Activated CD8-positive, alpha-beta T cell treated with anti-CD3 and anti-CD28 coated beads, Interleukin-2, amount 10 ng/mL, durations not matched to agents 7 days and 5 days (primary cell): ENCODE measurements at regions not wholly inside any gene's neighbourhood (a gene's known extent, or its start where the extent isn't known, plus 50 kb on each side); places are given as distances from the start of the nearest gene placed in this dataset.

Experiments
- ATAC-seq: fragments of 150-1000 bp; cut with Tn5 transposase; one replicate; pipeline ENCODE4 v1.10.0; 2021; ENCODE audit warnings: moderate library complexity
- CTCF ChIA-PET: fragments of 350-600 bp; sonication (Branson Sonifier 250); formaldehyde crosslinking; loops from one replicate; lab custom pipeline; 2021; ENCODE audit warnings: antibody characterized with exemption; lab: Charles Lee
- POLR2A ChIA-PET: fragments of 350-600 bp; sonication (Branson Sonifier 250); formaldehyde crosslinking; loops from one replicate; lab custom pipeline; 2021; ENCODE audit warnings: antibody characterized with exemption; lab: Charles Lee
- DNase-seq: peaks from one replicate; pipeline ENCODE4 v3.0.0-alpha.2; 2020
- H3K27ac Mint-ChIP-seq: one replicate; pipeline ENCODE4 v1.8.0; 2021; ENCODE audit warnings: mild to moderate bottlenecking, mixed read lengths
- H3K27me3 Mint-ChIP-seq: one replicate; pipeline ENCODE4 v1.8.0; 2021; ENCODE audit warnings: low read depth, mixed read lengths
- H3K36me3 Mint-ChIP-seq: one replicate; pipeline ENCODE4 v1.8.0; 2021; ENCODE audit warnings: low read depth, mixed read lengths
- H3K4me1 Mint-ChIP-seq: one replicate; pipeline ENCODE4 v1.8.0; 2021; ENCODE audit warnings: low read depth, mixed read lengths
- H3K4me3 Mint-ChIP-seq: one replicate; pipeline ENCODE4 v1.8.0; 2021; ENCODE audit warnings: mild to moderate bottlenecking, mixed read lengths
- H3K9me3 Mint-ChIP-seq: one replicate; pipeline ENCODE4 v1.8.0; 2022; ENCODE audit warnings: mixed read lengths; ENCODE audit not compliant: insufficient read depth

GRCh38 chr5:88979244-88979643, 96.3 kb upstream of the MEF2C start:
- H3K4me1 Mint-ChIP-seq: peaks cover 3% of the 10 kb centered on the region
- ChIA-PET CTCF (interaction anchor here (1.5 kb wide), 1 partner anchor 249 kb away, joined by 4 read pairs; no protein-coding TSS in a partner anchor), POLR2A (no interaction called here)
- H3K4me3 Mint-ChIP-seq: no peak overlapping the region
- ATAC-seq: no peak
- H3K27me3 Mint-ChIP-seq: no peaks in the 10 kb centered on the region
- DNase-seq: no peak
- no peaks in the 10 kb centered on the region for H3K36me3 Mint-ChIP-seq
- no peaks in the 10 kb centered on the region for H3K9me3 Mint-ChIP-seq
- no peak overlapping the region for H3K27ac Mint-ChIP-seq

GRCh38 chr5:88976914-88977313, 93.9 kb upstream of the MEF2C start:
- ChIA-PET CTCF (no interaction called here), POLR2A (no interaction called here)
- ATAC-seq (no peak), DNase-seq (no peak)
- Mint-ChIP-seq H3K36me3 (no peaks in the 10 kb centered on the region), H3K4me3 (no peak overlapping the region), H3K27ac (no peak overlapping the region), H3K9me3 (no peaks in the 10 kb centered on the region), H3K27me3 (no peaks in the 10 kb centered on the region), H3K4me1 (peaks cover 3% of the 10 kb centered on the region)

GRCh38 chr5:88967633-88968585, 84.9 kb upstream of the MEF2C start:
- CTCF ChIA-PET: no interaction called here
- ATAC-seq (no peak), DNase-seq (no peak)
- Mint-ChIP-seq H3K27ac (no peak overlapping the region), H3K4me3 (no peak overlapping the region), H3K36me3 (no peaks in the 10 kb centered on the region), H3K27me3 (no peaks in the 10 kb centered on the region), H3K9me3 (no peaks in the 10 kb centered on the region), H3K4me1 (no peaks in the 10 kb centered on the region)
- POLR2A ChIA-PET: no interaction called here

- ChIA-PET POLR2A (no interaction called here), CTCF (no interaction called here)
- Mint-ChIP-seq H3K36me3 (no peaks in the 10 kb centered on the region), H3K4me1 (no peaks in the 10 kb centered on the region), H3K9me3 (no peaks in the 10 kb centered on the region), H3K4me3 (no peak overlapping the region), H3K27ac (no peak overlapping the region), H3K27me3 (no peaks in the 10 kb centered on the region)
- no peak for ATAC-seq
- DNase-seq: no peak
Observed at GRCh38 chr5:88964831-88965230, 81.8 kb upstream of the MEF2C start.

GRCh38 chr5:88957013-88957412, 74.0 kb upstream of the MEF2C start:
- ATAC-seq (no peak), DNase-seq (no peak)
- CTCF ChIA-PET: no interaction called here
- peaks cover 5% of the 10 kb centered on the region for H3K27me3 Mint-ChIP-seq
- H3K27ac Mint-ChIP-seq: no peak overlapping the region
- POLR2A ChIA-PET: no interaction called here
- H3K4me1 Mint-ChIP-seq: no peaks in the 10 kb centered on the region
- no peaks in the 10 kb centered on the region for H3K9me3 Mint-ChIP-seq
- H3K36me3 Mint-ChIP-seq: no peaks in the 10 kb centered on the region
- H3K4me3 Mint-ChIP-seq: no peak overlapping the region

- no peaks in the 10 kb centered on the region for H3K9me3 Mint-ChIP-seq
- ATAC-seq (no peak), DNase-seq (no peak)
- H3K27me3 Mint-ChIP-seq: peaks cover 5% of the 10 kb centered on the region
- no peaks in the 10 kb centered on the region for H3K4me1 Mint-ChIP-seq
- ChIA-PET POLR2A (no interaction called here), CTCF (no interaction called here)
- no peaks in the 10 kb centered on the region for H3K36me3 Mint-ChIP-seq
- no peak overlapping the region for H3K27ac Mint-ChIP-seq
- no peak overlapping the region for H3K4me3 Mint-ChIP-seq
Observed at GRCh38 chr5:88956416-88956815, 73.4 kb upstream of the MEF2C start.

- no peak for ATAC-seq
- DNase-seq: no peak
- Mint-ChIP-seq H3K4me1 (no peaks in the 10 kb centered on the region), H3K27ac (no peak overlapping the region), H3K36me3 (no peaks in the 10 kb centered on the region), H3K4me3 (no peak overlapping the region), H3K9me3 (no peaks in the 10 kb centered on the region), H3K27me3 (peaks cover 5% of the 10 kb centered on the region)
- CTCF ChIA-PET: no interaction called here
- POLR2A ChIA-PET: no interaction called here
Observed at GRCh38 chr5:88955403-88955802, 72.4 kb upstream of the MEF2C start.

GRCh38 chr5:88954511-88954910, 71.5 kb upstream of the MEF2C start:
- Mint-ChIP-seq H3K36me3 (no peaks in the 10 kb centered on the region), H3K9me3 (no peaks in the 10 kb centered on the region), H3K27ac (no peak overlapping the region), H3K27me3 (peaks cover 5% of the 10 kb centered on the region), H3K4me1 (no peaks in the 10 kb centered on the region), H3K4me3 (no peak overlapping the region)
- CTCF ChIA-PET: no interaction called here
- ATAC-seq (no peak), DNase-seq (no peak)
- POLR2A ChIA-PET: no interaction called here

GRCh38 chr5:88952996-88953643, 70.1 kb upstream of the MEF2C start:
- ATAC-seq (no peak), DNase-seq (no peak)
- Mint-ChIP-seq H3K9me3 (no peaks in the 10 kb centered on the region), H3K4me1 (no peaks in the 10 kb centered on the region), H3K36me3 (no peaks in the 10 kb centered on the region), H3K27me3 (peaks cover 5% of the 10 kb centered on the region), H3K4me3 (no peak overlapping the region), H3K27ac (no peak overlapping the region)
- ChIA-PET CTCF (no interaction called here), POLR2A (no interaction called here)

GRCh38 chr5:88952344-88952743, 69.4 kb upstream of the MEF2C start:
- ChIA-PET POLR2A (no interaction called here), CTCF (no interaction called here)
- H3K4me1 Mint-ChIP-seq: no peaks in the 10 kb centered on the region
- no peak overlapping the region for H3K27ac Mint-ChIP-seq
- no peak for ATAC-seq
- no peak for DNase-seq
- no peaks in the 10 kb centered on the region for H3K9me3 Mint-ChIP-seq
- H3K4me3 Mint-ChIP-seq: no peak overlapping the region
- H3K27me3 Mint-ChIP-seq: peaks cover 9% of the 10 kb centered on the region
- H3K36me3 Mint-ChIP-seq: no peaks in the 10 kb centered on the region

GRCh38 chr5:88951457-88951856, 68.5 kb upstream of the MEF2C start:
- POLR2A ChIA-PET: no interaction called here
- CTCF ChIA-PET: no interaction called here
- ATAC-seq: no peak
- no peaks in the 10 kb centered on the region for H3K36me3 Mint-ChIP-seq
- H3K4me3 Mint-ChIP-seq: no peak overlapping the region
- peaks cover 8% of the 10 kb centered on the region for H3K27me3 Mint-ChIP-seq
- H3K4me1 Mint-ChIP-seq: no peaks in the 10 kb centered on the region
- H3K9me3 Mint-ChIP-seq: no peaks in the 10 kb centered on the region
- DNase-seq: no peak
- no peak overlapping the region for H3K27ac Mint-ChIP-seq

- no peaks in the 10 kb centered on the region for H3K4me1 Mint-ChIP-seq
- DNase-seq: no peak
- ChIA-PET POLR2A (no interaction called here), CTCF (no interaction called here)
- H3K9me3 Mint-ChIP-seq: no peaks in the 10 kb centered on the region
- no peak for ATAC-seq
- no peak overlapping the region for H3K4me3 Mint-ChIP-seq
- H3K36me3 Mint-ChIP-seq: no peaks in the 10 kb centered on the region
- H3K27ac Mint-ChIP-seq: no peak overlapping the region
- peaks cover 4% of the 10 kb centered on the region for H3K27me3 Mint-ChIP-seq
Observed at GRCh38 chr5:88948746-88949600, 66.0 kb upstream of the MEF2C start.
